Thyroid gland (tissue), 4 donors: ENCODE measurements at regions not wholly inside any gene's neighbourhood (a gene's known extent, or its start where the extent isn't known, plus 50 kb on each side); places are given as distances from the start of the nearest gene placed in this dataset.

Experiments used
- DNase-seq, 2 donors: peaks; one replicate each; pipeline ENCODE4 v3.0.0-alpha.2; 2019
- H3K27ac ChIP-seq, 3 donors: fragments of 200-600 bp; sonication (generic); 1 replicate in 2 of 3; 2 replicates in 1 of 3; pipeline ENCODE4 v1.5.1; 2016 to 2019; ENCODE audit warnings: mild to moderate bottlenecking in 1 of 3, moderate library complexity in 1 of 3
- H3K27me3 ChIP-seq: fragments of 200-600 bp; sonication (generic); one replicate; pipeline ENCODE4 v1.5.1; 2019
- H3K36me3 ChIP-seq, 2 donors: fragments of 200-600 bp; sonication (generic); one replicate each; pipeline ENCODE4 v1.5.1; 2016 to 2019
- H3K4me1 ChIP-seq, 2 donors: fragments of 200-600 bp; sonication (generic); one replicate each; pipeline ENCODE4 v1.5.1; 2017 to 2019
- H3K4me3 ChIP-seq, 3 donors: fragments of 200-600 bp; sonication (generic); replicated peaks in 1 of 3; 1 replicate in 2 of 3; 2 replicates in 1 of 3; pipeline ENCODE4 v1.5.1; 2016; ENCODE audit warnings: mild to moderate bottlenecking in 1 of 3
- H3K9me3 ChIP-seq: fragments of 200-600 bp; sonication (generic); one replicate; pipeline ENCODE4 v1.5.1; 2017
- CTCF ChIP-seq, 6 experiments: fragments of 200-600 bp in 3 of 6; fragments of 450-650 bp in 3 of 6; sonication (generic) in 3 of 6; IDR thresholded peaks; one replicate each; pipeline ENCODE4 v1.5.1; 2016 to 2019; ENCODE audit warnings: antibody characterized with exemption in 6 of 6, mild to moderate bottlenecking in 2 of 6, inconsistent platforms in 1 of 6, moderate library complexity in 1 of 6
- POLR2A ChIP-seq, 2 donors: fragments of 450-650 bp; IDR thresholded peaks; one replicate each; pipeline ENCODE4 v1.6.1; 2017; ENCODE audit warnings: antibody characterized with exemption in 2 of 2, mild to moderate bottlenecking in 2 of 2, moderate library complexity in 1 of 2
- WGBS, 2 donors: methylation state at CpG; one replicate each; pipeline ENCODE4 v1.1.5; 2017; 5-methylcytosine and 5-hydroxymethylcytosine counted together
- intact Hi-C: fragments of 100-400 bp; cut with DNase I; formaldehyde crosslinking; loops from one replicate; pipeline ENCODE4 v1.15.1; 2023

- H3K27me3 ChIP-seq: no peaks in the 10 kb centered on the region
- TF ChIP-seq CTCF (IDR thresholded peaks at IDR 0.05): no peak
- TF ChIP-seq POLR2A (IDR thresholded peaks at IDR 0.05): no peak
- no peaks in the 10 kb centered on the region for H3K9me3 ChIP-seq
- H3K4me1 ChIP-seq: no peaks in the 10 kb centered on the region
- H3K36me3 ChIP-seq: no peaks in the 10 kb centered on the region
- H3K27ac ChIP-seq: no peak overlapping the region
- no peak for DNase-seq
- H3K4me3 ChIP-seq: no peak overlapping the region
- WGBS, 2 donors: 92 to 97% methylated on average over 3 of the region's 3 CpGs
- intact Hi-C loops: loop anchor here (10.0 kb wide), 1 partner anchor 320 kb away; no protein-coding TSS in a partner anchor
Observed at GRCh38 chr17:71084838-71085237, 915.5 kb downstream of the KCNJ2 start.

GRCh38 chr17:71085238-71086033 lies 916.1 kb downstream of the KCNJ2 start:
- Histone ChIP-seq H3K27ac (no peak overlapping the region), H3K27me3 (no peaks in the 10 kb centered on the region), H3K4me1 (no peaks in the 10 kb centered on the region), H3K9me3 (no peaks in the 10 kb centered on the region), H3K4me3 (no peak overlapping the region), H3K36me3 (no peaks in the 10 kb centered on the region)
- DNase-seq: peak; percentile 8 to 14
- peak in 2 of 6 experiments; percentile 16 to 19 for TF ChIP-seq CTCF (IDR thresholded peaks at IDR 0.05)
- no peak for TF ChIP-seq POLR2A (IDR thresholded peaks at IDR 0.05)
- 64 to 66% methylated on average over 5 of the region's 5 CpGs for WGBS, 2 donors
- intact Hi-C loops: loop anchor here (10.0 kb wide), 1 partner anchor 321 kb away; no protein-coding TSS in a partner anchor

GRCh38 chr17:71089431-71089830 lies 920.1 kb downstream of the KCNJ2 start:
- Histone ChIP-seq H3K4me3 (no peak overlapping the region), H3K27ac (no peak overlapping the region), H3K36me3 (no peaks in the 10 kb centered on the region), H3K27me3 (no peaks in the 10 kb centered on the region), H3K9me3 (no peaks in the 10 kb centered on the region), H3K4me1 (no peaks in the 10 kb centered on the region)
- no peak for DNase-seq
- TF ChIP-seq POLR2A (IDR thresholded peaks at IDR 0.05) (no peak), CTCF (IDR thresholded peaks at IDR 0.05) (no peak)
- 23 to 30% methylated on average over 1 of the region's 1 CpG for WGBS, 2 donors
- intact Hi-C loops: loop anchor here (10.0 kb wide), 1 partner anchor 325 kb away; no protein-coding TSS in a partner anchor

GRCh38 chr17:71098071-71098470 lies 928.7 kb downstream of the KCNJ2 start:
- H3K27me3 ChIP-seq: no peaks in the 10 kb centered on the region
- no peak overlapping the region for H3K4me3 ChIP-seq
- DNase-seq: no peak
- WGBS, 2 donors: 79 to 80% methylated on average over 4 of the region's 4 CpGs
- no peaks in the 10 kb centered on the region for H3K9me3 ChIP-seq
- no peak for TF ChIP-seq CTCF (IDR thresholded peaks at IDR 0.05)
- TF ChIP-seq POLR2A (IDR thresholded peaks at IDR 0.05): no peak
- H3K27ac ChIP-seq: no peak overlapping the region
- H3K36me3 ChIP-seq: no peaks in the 10 kb centered on the region
- H3K4me1 ChIP-seq: no peaks in the 10 kb centered on the region
- intact Hi-C loops: no loop called here

GRCh38 chr17:71099003-71099714 lies 929.8 kb downstream of the KCNJ2 start:
- TF ChIP-seq CTCF (IDR thresholded peaks at IDR 0.05) (no peak), POLR2A (IDR thresholded peaks at IDR 0.05) (no peak)
- H3K27ac ChIP-seq: no peak overlapping the region
- no peaks in the 10 kb centered on the region for H3K27me3 ChIP-seq
- H3K36me3 ChIP-seq: no peaks in the 10 kb centered on the region
- no peaks in the 10 kb centered on the region for H3K9me3 ChIP-seq
- no peak for DNase-seq
- no peak overlapping the region for H3K4me3 ChIP-seq
- intact Hi-C loops: no loop called here
- WGBS, 2 donors: 66 to 72% methylated on average over 5 of the region's 5 CpGs
- H3K4me1 ChIP-seq: no peaks in the 10 kb centered on the region
